RWPE1 (cell line): ENCODE measurements at regions not wholly inside any gene's neighbourhood (a gene's known extent, or its start where the extent isn't known, plus 50 kb on each side); places are given as distances from the start of the nearest gene placed in this dataset.
A peak's percentile ranks its signal among the peaks of the same experiment; 100 is the strongest.
"Not testable (repeated sequence)": the region's sequence is repeated elsewhere in the genome, so short reads cannot be mapped to it uniquely, and the experiment has no call there.

Source experiments
- CTCF ChIA-PET: fragments of 350-600 bp; sonication (Branson Sonifier 250); formaldehyde crosslinking; extraction: SDS; loops from one replicate; lab custom pipeline; 2021; lab: Yijun Ruan, JAX
- POLR2A ChIA-PET: fragments of 400-600 bp; formaldehyde crosslinking; extraction: SDS; loops from one replicate; lab custom pipeline; 2020; ENCODE audit warnings: antibody characterized with exemption; ENCODE audit not compliant: low non-redundant PET; lab: Yijun Ruan, JAX
- DNase-seq: peaks from one replicate; pipeline ENCODE4 v3.0.0; 2012; ENCODE audit warnings: low spot score
- H3K27ac ChIP-seq: fragments of 450-650 bp; 2 replicates; pipeline ENCODE4 v1.5.1; 2017
- CTCF ChIP-seq: fragments of 450-650 bp; conservative IDR thresholded peaks from 2 replicates; pipeline ENCODE4 v1.5.1; 2017; ENCODE audit warnings: low read depth, mild to moderate bottlenecking

GRCh38 chr3:187808527-187808895, 63.2 kb upstream of the BCL6 start:
- H3K27ac ChIP-seq, result 0 out of 2 replicates have a peak overlapping the region, but pooled peaks have one; percentile 26
- ChIA-PET CTCF (interaction anchor here (0.6 kb wide), 1 partner anchor 463 kb away, joined by 3 read pairs; no protein-coding TSS in a partner anchor), POLR2A (no interaction called here)
- no peak for DNase-seq
- no peak for TF ChIP-seq CTCF

- no peak for TF ChIP-seq CTCF
- no peak for DNase-seq
- POLR2A ChIA-PET, result no interaction called here
- no peak overlapping the region for H3K27ac ChIP-seq
- CTCF ChIA-PET, result interaction anchor here (0.6 to 0.7 kb wide), 2 partner anchors 14 to 71 kb away, joined by 3 to 4 read pairs; no protein-coding TSS in a partner anchor
Measured at GRCh38 chr3:187809612-187809991, 64.3 kb upstream of the BCL6 start.

- no peak for TF ChIP-seq CTCF
- ChIA-PET CTCF (interaction anchor here (0.6 to 0.7 kb wide), 2 partner anchors 14 to 72 kb away, joined by 3 to 4 read pairs; no protein-coding TSS in a partner anchor), POLR2A (no interaction called here)
- DNase-seq, result no peak
- H3K27ac ChIP-seq, result no peak overlapping the region
Measured at GRCh38 chr3:187810021-187810446, 64.8 kb upstream of the BCL6 start.

- POLR2A ChIA-PET, result no interaction called here
- TF ChIP-seq CTCF, result no peak
- CTCF ChIA-PET, result interaction anchor here (0.6 to 0.7 kb wide), 3 partner anchors 97 to 1428 kb away, joined by 3 to 4 read pairs (median 4); no protein-coding TSS in a partner anchor
- DNase-seq, result peak; percentile 68
- H3K27ac ChIP-seq, result no peak overlapping the region
Measured at GRCh38 chr3:187811585-187812250, 66.5 kb upstream of the BCL6 start.

- ChIA-PET POLR2A (no interaction called here), CTCF (interaction anchor here (0.6 to 0.7 kb wide), 3 partner anchors 59 to 1428 kb away, joined by 3 to 4 read pairs (median 4); no protein-coding TSS in a partner anchor)
- TF ChIP-seq CTCF, result no peak
- no peak for DNase-seq
- no peak overlapping the region for H3K27ac ChIP-seq
Measured at GRCh38 chr3:187812496-187812895, 67.2 kb upstream of the BCL6 start.

- no peak for DNase-seq
- CTCF ChIA-PET, result interaction anchor here (0.9 kb wide), 1 partner anchor 137 kb away, joined by 4 read pairs; no protein-coding TSS in a partner anchor
- no peak overlapping the region for H3K27ac ChIP-seq
- no peak for TF ChIP-seq CTCF
- POLR2A ChIA-PET, result no interaction called here
Measured at GRCh38 chr3:187813198-187813597, 67.9 kb upstream of the BCL6 start.

- H3K27ac ChIP-seq, POLR2A ChIA-PET, DNase-seq: not testable (repeated sequence)
- CTCF ChIA-PET, result interaction anchor here (0.7 kb wide), 1 partner anchor 1946 kb away, joined by 3 read pairs; no protein-coding TSS in a partner anchor
Measured at GRCh38 chr3:187817766-187818165, 72.5 kb upstream of the BCL6 start.
